DND-41 (cell line): ENCODE measurements at regions not wholly inside any gene's neighbourhood (a gene's known extent, or its start where the extent isn't known, plus 50 kb on each side); places are given as distances from the start of the nearest gene placed in this dataset.

Experiments used
- ATAC-seq: fragments of 200-7000 bp; cut with Tn5 transposase; 3 replicates; pipeline ENCODE4 v1.9.1; 2021; ENCODE audit warnings: low read depth; ENCODE audit not compliant: insufficient read depth
- DNase-seq: peaks from one replicate; pipeline ENCODE4 v3.0.0-alpha.2; 2020
- H2AFZ ChIP-seq: 2 replicates; pipeline ENCODE4 v1.6.0; 2012; ENCODE audit warnings: low read depth, low read length
- H3K27ac ChIP-seq: 2 replicates; pipeline ENCODE4 v1.5.1; 2012; ENCODE audit warnings: low read length, inconsistent platforms
- H3K27me3 ChIP-seq: fragments of 200-600 bp; sonication (generic); 2 replicates; pipeline ENCODE4 v1.6.0; 2012; ENCODE audit warnings: low read length, mild to moderate bottlenecking, inconsistent platforms; ENCODE audit not compliant: insufficient read depth, poor library complexity
- H3K36me3 ChIP-seq: 2 replicates; pipeline ENCODE4 v1.5.1; 2012; ENCODE audit warnings: low read length, inconsistent platforms; ENCODE audit not compliant: insufficient read depth
- H3K4me1 ChIP-seq: 2 replicates; pipeline ENCODE4 v1.5.1; 2012; ENCODE audit warnings: mild to moderate bottlenecking, low read length; ENCODE audit not compliant: insufficient read depth
- H3K4me2 ChIP-seq: 2 replicates; pipeline ENCODE4 v1.6.0; 2012; ENCODE audit warnings: mild to moderate bottlenecking, moderate library complexity, low read length, inconsistent platforms; ENCODE audit not compliant: insufficient read depth
- H3K4me3 ChIP-seq, 2 experiments: fragments of 200-600 bp in 1 of 2; shearing (Covaris generic) in 1 of 2; 2 replicates each; pipeline ENCODE4 v1.5.1; 2012 to 2016; ENCODE audit warnings: inconsistent platforms in 2 of 2, low read length in 2 of 2, mild to moderate bottlenecking in 2 of 2, low read depth in 1 of 2, moderate library complexity in 1 of 2
- H3K79me2 ChIP-seq: 2 replicates; pipeline ENCODE4 v1.6.0; 2012; ENCODE audit warnings: low read length, inconsistent platforms; ENCODE audit not compliant: insufficient read depth
- H3K9ac ChIP-seq: 2 replicates; pipeline ENCODE4 v1.6.0; 2012; ENCODE audit warnings: low read depth, mild to moderate bottlenecking, inconsistent platforms, low read length, moderate library complexity
- H3K9me3 ChIP-seq: 2 replicates; pipeline ENCODE4 v1.5.1; 2012; ENCODE audit warnings: low read length, moderate library complexity, mild to moderate bottlenecking, inconsistent platforms; ENCODE audit not compliant: insufficient read depth, severe bottlenecking
- H4K20me1 ChIP-seq: 2 replicates; pipeline ENCODE4 v1.6.0; 2012; ENCODE audit warnings: low read length; ENCODE audit not compliant: insufficient read depth
- EZH2 ChIP-seq: IDR thresholded peaks from 3 replicates; pipeline ENCODE4 v1.6.1; 2012; ENCODE audit warnings: borderline replicate concordance, low read depth, mild to moderate bottlenecking, moderate library complexity, low read length, inconsistent platforms; ENCODE audit not compliant: severe bottlenecking
- TF ChIP-seq, protein P1 (sequence below): IDR thresholded peaks from 2 replicates; pipeline ENCODE4 v1.5.1; 2012; ENCODE audit warnings: borderline replicate concordance, low read length, moderate library complexity, mild to moderate bottlenecking; ENCODE audit not compliant: poor library complexity, severe bottlenecking; ENCODE audit errors: extremely low read depth

DNA sequence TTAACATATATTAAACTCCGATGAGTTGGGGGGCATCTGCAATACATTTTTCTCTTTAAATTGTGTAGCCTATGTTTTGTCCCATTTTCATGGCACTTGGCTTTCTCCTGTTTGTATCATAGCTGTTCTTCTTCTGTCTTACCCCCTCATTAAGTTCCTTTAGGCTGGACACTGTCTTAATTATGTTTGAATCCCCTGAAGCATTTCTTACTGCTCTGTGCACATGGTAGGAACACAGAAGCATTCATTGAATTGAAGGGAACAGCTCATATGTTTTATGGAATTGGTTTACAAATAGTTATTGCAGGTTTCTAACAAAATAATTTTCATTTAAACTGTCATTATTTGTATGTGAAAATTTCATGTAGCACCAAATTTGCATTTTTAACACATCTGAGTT is 176.8 kb downstream of the TANC2 start:
- Histone ChIP-seq H3K4me3 (no peak overlapping the region), H3K27ac (no peak overlapping the region), H3K79me2 (no peaks in the 10 kb centered on the region), H2AFZ (no peak overlapping the region), H3K27me3 (no peaks in the 10 kb centered on the region), H3K4me1 (peaks cover 7% of the 10 kb centered on the region), H3K4me2 (no peak overlapping the region), H3K9me3 (no peaks in the 10 kb centered on the region), H4K20me1 (no peaks in the 10 kb centered on the region), H3K36me3 (no peaks in the 10 kb centered on the region), H3K9ac (no peak overlapping the region)
- TF ChIP-seq, protein P1, sequence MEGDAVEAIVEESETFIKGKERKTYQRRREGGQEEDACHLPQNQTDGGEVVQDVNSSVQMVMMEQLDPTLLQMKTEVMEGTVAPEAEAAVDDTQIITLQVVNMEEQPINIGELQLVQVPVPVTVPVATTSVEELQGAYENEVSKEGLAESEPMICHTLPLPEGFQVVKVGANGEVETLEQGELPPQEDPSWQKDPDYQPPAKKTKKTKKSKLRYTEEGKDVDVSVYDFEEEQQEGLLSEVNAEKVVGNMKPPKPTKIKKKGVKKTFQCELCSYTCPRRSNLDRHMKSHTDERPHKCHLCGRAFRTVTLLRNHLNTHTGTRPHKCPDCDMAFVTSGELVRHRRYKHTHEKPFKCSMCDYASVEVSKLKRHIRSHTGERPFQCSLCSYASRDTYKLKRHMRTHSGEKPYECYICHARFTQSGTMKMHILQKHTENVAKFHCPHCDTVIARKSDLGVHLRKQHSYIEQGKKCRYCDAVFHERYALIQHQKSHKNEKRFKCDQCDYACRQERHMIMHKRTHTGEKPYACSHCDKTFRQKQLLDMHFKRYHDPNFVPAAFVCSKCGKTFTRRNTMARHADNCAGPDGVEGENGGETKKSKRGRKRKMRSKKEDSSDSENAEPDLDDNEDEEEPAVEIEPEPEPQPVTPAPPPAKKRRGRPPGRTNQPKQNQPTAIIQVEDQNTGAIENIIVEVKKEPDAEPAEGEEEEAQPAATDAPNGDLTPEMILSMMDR: no peak
- TF ChIP-seq EZH2: no peak
- ATAC-seq (no peak), DNase-seq (no peak)

DNA sequence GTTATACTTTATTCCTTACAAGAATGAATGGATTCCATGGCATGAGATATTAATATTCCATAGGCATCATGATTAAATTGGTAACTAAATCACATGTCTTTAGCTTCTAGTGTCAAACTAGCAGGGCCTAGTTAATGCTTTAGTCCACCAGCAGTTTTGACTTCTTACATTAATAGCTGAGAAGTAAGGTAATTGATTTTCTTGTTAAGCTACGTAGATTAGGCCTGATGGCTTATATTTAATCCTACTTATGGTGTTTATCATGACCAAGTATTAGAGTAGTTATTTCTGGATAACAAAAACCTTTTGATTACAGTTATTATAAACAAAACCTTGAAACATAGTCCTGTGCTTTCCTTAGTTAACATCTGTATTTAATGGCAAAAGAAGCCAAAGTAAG is 184.5 kb downstream of the TANC2 start:
- no peak overlapping the region for H3K4me2 ChIP-seq
- no peak overlapping the region for H3K9ac ChIP-seq
- H3K79me2 ChIP-seq: no peaks in the 10 kb centered on the region
- no peak overlapping the region for H3K27ac ChIP-seq
- no peaks in the 10 kb centered on the region for H3K9me3 ChIP-seq
- TF ChIP-seq EZH2: no peak
- TF ChIP-seq, protein P1: no peak
- no peaks in the 10 kb centered on the region for H3K4me1 ChIP-seq
- ATAC-seq: no peak
- H2AFZ ChIP-seq: no peak overlapping the region
- H3K27me3 ChIP-seq: no peaks in the 10 kb centered on the region
- no peak overlapping the region for H3K4me3 ChIP-seq
- no peak for DNase-seq
- no peaks in the 10 kb centered on the region for H3K36me3 ChIP-seq
- H4K20me1 ChIP-seq: no peaks in the 10 kb centered on the region

DNA sequence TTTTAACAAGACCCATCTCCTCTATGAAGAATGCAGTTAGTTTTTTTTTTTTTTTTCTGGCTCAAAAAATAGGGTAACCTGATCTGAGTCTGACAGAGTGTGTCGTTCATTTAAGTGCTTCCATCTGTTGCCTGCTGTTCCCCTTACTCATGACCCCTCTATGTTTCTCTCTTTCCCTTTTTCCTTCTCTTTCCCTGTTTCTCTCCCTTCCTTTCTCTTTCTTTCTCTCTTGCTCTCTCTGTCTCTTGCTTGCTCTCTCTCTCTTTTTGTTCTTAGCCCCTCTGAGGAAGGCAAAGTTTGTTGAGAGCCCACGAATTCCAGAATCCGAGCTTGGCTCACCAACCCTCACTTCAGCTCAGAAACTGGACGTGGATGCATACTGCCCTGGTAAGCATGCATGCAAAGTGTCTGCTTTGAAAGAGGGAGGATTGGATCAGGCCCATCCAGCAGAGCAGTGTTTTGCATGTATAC is 185.0 kb downstream of the TANC2 start:
- H3K27ac ChIP-seq: no peak overlapping the region
- H3K4me2 ChIP-seq: no peak overlapping the region
- no peaks in the 10 kb centered on the region for H4K20me1 ChIP-seq
- no peak overlapping the region for H2AFZ ChIP-seq
- ATAC-seq: no peak
- no peaks in the 10 kb centered on the region for H3K27me3 ChIP-seq
- DNase-seq: no peak
- TF ChIP-seq, protein P1: no peak
- no peak for TF ChIP-seq EZH2
- H3K79me2 ChIP-seq: no peaks in the 10 kb centered on the region
- H3K4me1 ChIP-seq: no peaks in the 10 kb centered on the region
- no peak overlapping the region for H3K4me3 ChIP-seq
- no peaks in the 10 kb centered on the region for H3K36me3 ChIP-seq
- H3K9me3 ChIP-seq: no peaks in the 10 kb centered on the region
- no peak overlapping the region for H3K9ac ChIP-seq
